ENCODE measurements at regions not wholly inside any gene's neighbourhood (a gene's known extent, or its start where the extent isn't known, plus 50 kb on each side); places are given as distances from the start of the nearest gene placed in this dataset.
"Not testable (repeated sequence)": the region's sequence is repeated elsewhere in the genome, so short reads cannot be mapped to it uniquely, and the experiment has no call there.

DNA sequence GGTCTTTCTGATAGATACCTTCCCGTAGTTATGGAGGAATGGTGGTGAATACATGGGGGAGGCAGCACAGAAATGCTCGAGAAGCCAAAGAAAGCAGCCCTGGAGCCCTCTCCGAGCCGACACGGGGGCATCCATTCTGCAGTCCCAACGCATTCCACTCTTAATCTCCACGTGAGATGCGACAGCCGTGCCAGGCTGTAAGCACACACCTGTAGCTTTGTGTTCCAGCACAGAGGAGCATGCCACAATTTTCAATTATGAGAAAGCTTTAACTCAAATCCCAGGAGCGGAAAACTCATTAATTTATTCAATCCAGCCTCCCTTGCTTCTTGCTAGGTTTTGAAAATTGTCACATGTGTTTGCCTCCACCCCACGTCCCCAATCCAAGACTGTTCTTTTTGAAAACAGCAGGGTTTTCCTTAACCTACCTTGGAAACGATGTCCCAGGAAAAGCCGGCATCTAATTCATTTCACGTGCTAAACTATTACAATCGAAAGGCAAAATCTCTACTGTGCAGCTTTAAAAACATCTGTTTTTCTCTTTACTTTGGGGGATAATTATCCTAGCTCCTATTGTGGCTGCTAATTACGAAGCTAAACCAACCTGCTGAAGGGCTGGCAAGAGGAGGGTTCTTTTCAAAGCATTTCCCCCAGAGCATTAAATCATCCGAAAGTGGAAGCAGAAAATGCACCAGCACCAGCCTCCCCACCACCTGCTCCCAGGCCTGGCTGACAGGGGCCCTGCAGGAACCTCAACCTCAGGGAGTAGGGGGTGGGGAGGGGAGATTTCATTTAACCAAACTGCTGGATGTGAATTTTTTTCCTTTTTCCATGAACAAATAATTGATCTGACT lies 56.0 kb upstream of the CHST15 start:
- H3K4me3 Mint-ChIP-seq: no peak overlapping the region
- H3K27me3 Mint-ChIP-seq (ENCODE audit: low read depth): no peaks in the 10 kb centered on the region; the same call in 1 of the 2 replicates
- H3K9me3 Mint-ChIP-seq: no peaks in the 10 kb centered on the region
- CTCF ChIA-PET: interaction anchor here (1.6 kb wide), 1 partner anchor 155 kb away, joined by 4 read pairs; no protein-coding TSS in a partner anchor
- H3K27ac Mint-ChIP-seq: no peak overlapping the region
- DNase-seq (ENCODE audit: low spot score) (no peak), ATAC-seq (no peak)
- TF ChIP-seq CBFB (CRISPR knock-in tag; IDR thresholded peaks at IDR 0.05; ENCODE audit: low read depth): no peak
- TF ChIP-seq, protein P1, sequence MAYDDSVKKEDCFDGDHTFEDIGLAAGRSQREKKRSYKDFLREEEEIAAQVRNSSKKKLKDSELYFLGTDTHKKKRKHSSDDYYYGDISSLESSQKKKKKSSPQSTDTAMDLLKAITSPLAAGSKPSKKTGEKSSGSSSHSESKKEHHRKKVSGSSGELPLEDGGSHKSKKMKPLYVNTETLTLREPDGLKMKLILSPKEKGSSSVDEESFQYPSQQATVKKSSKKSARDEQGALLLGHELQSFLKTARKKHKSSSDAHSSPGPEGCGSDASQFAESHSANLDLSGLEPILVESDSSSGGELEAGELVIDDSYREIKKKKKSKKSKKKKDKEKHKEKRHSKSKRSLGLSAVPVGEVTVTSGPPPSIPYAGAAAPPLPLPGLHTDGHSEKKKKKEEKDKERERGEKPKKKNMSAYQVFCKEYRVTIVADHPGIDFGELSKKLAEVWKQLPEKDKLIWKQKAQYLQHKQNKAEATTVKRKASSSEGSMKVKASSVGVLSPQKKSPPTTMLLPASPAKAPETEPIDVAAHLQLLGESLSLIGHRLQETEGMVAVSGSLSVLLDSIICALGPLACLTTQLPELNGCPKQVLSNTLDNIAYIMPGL (CRISPR knock-in tag; IDR thresholded peaks at IDR 0.05): peak; percentile 26; the same call in 1 of the 2 replicates
- TF ChIP-seq FOXJ3 (CRISPR knock-in tag; IDR thresholded peaks at IDR 0.05; ENCODE audit: borderline replicate concordance): no peak
- no peak for TF ChIP-seq MXD4 (CRISPR knock-in tag; IDR thresholded peaks at IDR 0.05; ENCODE audit: borderline replicate concordance)
- TF ChIP-seq, protein P2, sequence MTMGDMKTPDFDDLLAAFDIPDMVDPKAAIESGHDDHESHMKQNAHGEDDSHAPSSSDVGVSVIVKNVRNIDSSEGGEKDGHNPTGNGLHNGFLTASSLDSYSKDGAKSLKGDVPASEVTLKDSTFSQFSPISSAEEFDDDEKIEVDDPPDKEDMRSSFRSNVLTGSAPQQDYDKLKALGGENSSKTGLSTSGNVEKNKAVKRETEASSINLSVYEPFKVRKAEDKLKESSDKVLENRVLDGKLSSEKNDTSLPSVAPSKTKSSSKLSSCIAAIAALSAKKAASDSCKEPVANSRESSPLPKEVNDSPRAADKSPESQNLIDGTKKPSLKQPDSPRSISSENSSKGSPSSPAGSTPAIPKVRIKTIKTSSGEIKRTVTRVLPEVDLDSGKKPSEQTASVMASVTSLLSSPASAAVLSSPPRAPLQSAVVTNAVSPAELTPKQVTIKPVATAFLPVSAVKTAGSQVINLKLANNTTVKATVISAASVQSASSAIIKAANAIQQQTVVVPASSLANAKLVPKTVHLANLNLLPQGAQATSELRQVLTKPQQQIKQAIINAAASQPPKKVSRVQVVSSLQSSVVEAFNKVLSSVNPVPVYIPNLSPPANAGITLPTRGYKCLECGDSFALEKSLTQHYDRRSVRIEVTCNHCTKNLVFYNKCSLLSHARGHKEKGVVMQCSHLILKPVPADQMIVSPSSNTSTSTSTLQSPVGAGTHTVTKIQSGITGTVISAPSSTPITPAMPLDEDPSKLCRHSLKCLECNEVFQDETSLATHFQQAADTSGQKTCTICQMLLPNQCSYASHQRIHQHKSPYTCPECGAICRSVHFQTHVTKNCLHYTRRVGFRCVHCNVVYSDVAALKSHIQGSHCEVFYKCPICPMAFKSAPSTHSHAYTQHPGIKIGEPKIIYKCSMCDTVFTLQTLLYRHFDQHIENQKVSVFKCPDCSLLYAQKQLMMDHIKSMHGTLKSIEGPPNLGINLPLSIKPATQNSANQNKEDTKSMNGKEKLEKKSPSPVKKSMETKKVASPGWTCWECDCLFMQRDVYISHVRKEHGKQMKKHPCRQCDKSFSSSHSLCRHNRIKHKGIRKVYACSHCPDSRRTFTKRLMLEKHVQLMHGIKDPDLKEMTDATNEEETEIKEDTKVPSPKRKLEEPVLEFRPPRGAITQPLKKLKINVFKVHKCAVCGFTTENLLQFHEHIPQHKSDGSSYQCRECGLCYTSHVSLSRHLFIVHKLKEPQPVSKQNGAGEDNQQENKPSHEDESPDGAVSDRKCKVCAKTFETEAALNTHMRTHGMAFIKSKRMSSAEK (CRISPR knock-in tag; IDR thresholded peaks at IDR 0.05; ENCODE audit: borderline replicate concordance): no peak
- TF ChIP-seq, protein P3, sequence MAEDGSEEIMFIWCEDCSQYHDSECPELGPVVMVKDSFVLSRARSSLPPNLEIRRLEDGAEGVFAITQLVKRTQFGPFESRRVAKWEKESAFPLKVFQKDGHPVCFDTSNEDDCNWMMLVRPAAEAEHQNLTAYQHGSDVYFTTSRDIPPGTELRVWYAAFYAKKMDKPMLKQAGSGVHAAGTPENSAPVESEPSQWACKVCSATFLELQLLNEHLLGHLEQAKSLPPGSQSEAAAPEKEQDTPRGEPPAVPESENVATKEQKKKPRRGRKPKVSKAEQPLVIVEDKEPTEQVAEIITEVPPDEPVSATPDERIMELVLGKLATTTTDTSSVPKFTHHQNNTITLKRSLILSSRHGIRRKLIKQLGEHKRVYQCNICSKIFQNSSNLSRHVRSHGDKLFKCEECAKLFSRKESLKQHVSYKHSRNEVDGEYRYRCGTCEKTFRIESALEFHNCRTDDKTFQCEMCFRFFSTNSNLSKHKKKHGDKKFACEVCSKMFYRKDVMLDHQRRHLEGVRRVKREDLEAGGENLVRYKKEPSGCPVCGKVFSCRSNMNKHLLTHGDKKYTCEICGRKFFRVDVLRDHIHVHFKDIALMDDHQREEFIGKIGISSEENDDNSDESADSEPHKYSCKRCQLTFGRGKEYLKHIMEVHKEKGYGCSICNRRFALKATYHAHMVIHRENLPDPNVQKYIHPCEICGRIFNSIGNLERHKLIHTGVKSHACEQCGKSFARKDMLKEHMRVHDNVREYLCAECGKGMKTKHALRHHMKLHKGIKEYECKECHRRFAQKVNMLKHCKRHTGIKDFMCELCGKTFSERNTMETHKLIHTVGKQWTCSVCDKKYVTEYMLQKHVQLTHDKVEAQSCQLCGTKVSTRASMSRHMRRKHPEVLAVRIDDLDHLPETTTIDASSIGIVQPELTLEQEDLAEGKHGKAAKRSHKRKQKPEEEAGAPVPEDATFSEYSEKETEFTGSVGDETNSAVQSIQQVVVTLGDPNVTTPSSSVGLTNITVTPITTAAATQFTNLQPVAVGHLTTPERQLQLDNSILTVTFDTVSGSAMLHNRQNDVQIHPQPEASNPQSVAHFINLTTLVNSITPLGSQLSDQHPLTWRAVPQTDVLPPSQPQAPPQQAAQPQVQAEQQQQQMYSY (CRISPR knock-in tag; IDR thresholded peaks at IDR 0.05): no peak
- POLR2A ChIA-PET: no interaction called here
- peaks cover 17% of the 10 kb centered on the region for H3K4me1 Mint-ChIP-seq
- H3K36me3 Mint-ChIP-seq: no peaks in the 10 kb centered on the region

DNA sequence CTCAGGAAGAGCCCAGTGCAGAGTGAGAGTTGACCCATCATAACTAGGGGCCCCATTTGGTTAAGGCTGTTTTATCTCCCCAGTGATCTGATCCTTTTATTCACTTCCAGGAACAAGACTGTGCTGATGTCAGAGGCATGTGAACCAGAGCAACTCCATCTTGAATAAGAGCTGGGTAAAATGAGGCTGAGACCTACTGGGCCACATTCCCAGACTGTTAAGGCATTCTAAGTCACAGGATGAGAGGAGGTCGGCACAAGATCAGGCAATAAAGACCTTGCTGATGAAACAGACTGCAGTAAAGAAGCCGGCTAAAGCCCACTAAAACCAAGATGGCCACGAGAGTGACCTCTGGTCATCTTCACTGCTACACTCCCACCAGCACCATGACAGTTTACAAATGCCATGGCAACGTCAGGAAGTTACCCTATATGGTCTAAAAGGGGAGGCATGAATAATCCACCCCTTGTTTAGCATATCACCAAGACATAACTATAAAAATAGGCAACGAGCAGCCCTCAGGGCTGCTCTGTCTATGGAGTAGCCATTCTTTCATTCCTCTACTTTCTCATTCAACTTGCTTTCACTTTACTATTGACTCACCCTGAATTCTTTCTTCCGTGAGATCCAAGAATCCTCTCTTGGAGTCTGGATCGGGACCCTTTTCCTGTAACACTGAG lies 55.3 kb upstream of the CHST15 start:
- H3K4me3 Mint-ChIP-seq; H3K36me3 Mint-ChIP-seq; POLR2A ChIA-PET; H3K27ac Mint-ChIP-seq; H3K9me3 Mint-ChIP-seq; ATAC-seq; H3K27me3 Mint-ChIP-seq (ENCODE audit: low read depth); DNase-seq (ENCODE audit: low spot score): not testable (repeated sequence)
- H3K4me1 Mint-ChIP-seq: peaks cover 17% of the 10 kb centered on the region
- CTCF ChIA-PET: interaction anchor here (1.3 kb wide), 1 partner anchor 8 kb away, joined by 6 read pairs; no protein-coding TSS in a partner anchor

DNA sequence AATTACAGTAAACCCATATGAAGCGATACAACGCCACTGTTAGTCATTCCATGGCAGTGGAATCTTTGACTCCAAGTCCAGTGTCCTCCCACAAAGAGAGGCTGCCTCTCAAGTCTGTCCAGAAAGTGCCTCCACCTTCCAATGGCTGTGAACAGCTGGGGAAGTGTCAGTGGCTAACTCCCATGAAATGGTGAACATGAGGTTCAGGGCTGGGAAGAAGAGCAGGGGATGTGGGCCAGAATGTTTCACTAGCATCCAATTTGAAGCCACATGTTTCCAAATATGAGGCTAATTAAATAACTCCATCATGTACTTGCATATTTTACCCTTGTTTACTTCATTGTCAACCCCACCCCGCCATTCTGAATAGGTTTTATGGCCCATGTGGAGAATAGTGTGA lies 53.1 kb upstream of the CHST15 start:
- Mint-ChIP-seq H3K36me3 (no peaks in the 10 kb centered on the region), H3K27me3 (ENCODE audit: low read depth) (no peaks in the 10 kb centered on the region; the same call in 1 of the 2 replicates), H3K4me1 (peaks cover 17% of the 10 kb centered on the region), H3K9me3 (no peaks in the 10 kb centered on the region), H3K4me3 (no peak overlapping the region), H3K27ac (no peak overlapping the region)
- ATAC-seq (no peak), DNase-seq (ENCODE audit: low spot score) (no peak)
- TF ChIP-seq ZNF121 (CRISPR knock-in tag; IDR thresholded peaks at IDR 0.05): no peak
- TF ChIP-seq, protein P2 (CRISPR knock-in tag; IDR thresholded peaks at IDR 0.05; ENCODE audit: borderline replicate concordance): no peak
- TF ChIP-seq TEAD1 (CRISPR knock-in tag; IDR thresholded peaks at IDR 0.05): no peak
- CTCF ChIA-PET: interaction anchor here (1.0 to 1.5 kb wide), 2 partner anchors 73 to 242 kb away, joined by 3 read pairs; no protein-coding TSS in a partner anchor
- POLR2A ChIA-PET: no interaction called here

Data from WTC11 (cell line).